Lower leg skin (tissue), 3 donors: ENCODE measurements at regions not wholly inside any gene's neighbourhood (a gene's known extent, or its start where the extent isn't known, plus 50 kb on each side); places are given as distances from the start of the nearest gene placed in this dataset.

Experiments
- POLR2A ChIP-seq, 2 donors: fragments of 450-650 bp; IDR thresholded peaks; one replicate each; pipeline ENCODE4 v1.6.1; 2016 to 2017; ENCODE audit warnings: antibody characterized with exemption in 2 of 2, mild to moderate bottlenecking in 1 of 2, moderate library complexity in 1 of 2
- TF ChIP-seq, protein P1 (sequence below), 3 donors: fragments of 450-650 bp; IDR thresholded peaks; one replicate each; pipeline ENCODE4 v1.5.1; 2016; ENCODE audit warnings: antibody characterized with exemption in 3 of 3, mild to moderate bottlenecking in 3 of 3, moderate library complexity in 2 of 3

DNA sequence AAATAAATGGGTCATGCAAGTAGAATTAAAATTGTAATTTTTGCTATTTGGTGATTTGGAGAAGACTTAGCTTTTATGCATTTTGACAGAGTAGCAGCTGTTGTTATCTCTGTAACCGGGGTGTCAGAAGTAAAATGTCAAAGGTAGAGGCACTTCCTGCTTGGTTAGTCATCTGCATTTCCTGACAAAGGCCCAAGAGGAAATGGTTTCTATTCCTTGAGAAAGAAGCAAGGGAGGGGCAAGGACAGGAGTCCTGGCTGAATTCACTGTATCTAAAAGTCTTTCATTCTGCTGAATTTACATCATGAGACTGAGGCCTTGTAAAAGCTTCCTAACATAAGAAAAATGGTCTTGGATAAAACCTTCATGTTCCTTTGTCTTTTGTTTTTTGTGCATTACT is 550.9 kb upstream of the BOD1L1 start:
- TF ChIP-seq, protein P1, sequence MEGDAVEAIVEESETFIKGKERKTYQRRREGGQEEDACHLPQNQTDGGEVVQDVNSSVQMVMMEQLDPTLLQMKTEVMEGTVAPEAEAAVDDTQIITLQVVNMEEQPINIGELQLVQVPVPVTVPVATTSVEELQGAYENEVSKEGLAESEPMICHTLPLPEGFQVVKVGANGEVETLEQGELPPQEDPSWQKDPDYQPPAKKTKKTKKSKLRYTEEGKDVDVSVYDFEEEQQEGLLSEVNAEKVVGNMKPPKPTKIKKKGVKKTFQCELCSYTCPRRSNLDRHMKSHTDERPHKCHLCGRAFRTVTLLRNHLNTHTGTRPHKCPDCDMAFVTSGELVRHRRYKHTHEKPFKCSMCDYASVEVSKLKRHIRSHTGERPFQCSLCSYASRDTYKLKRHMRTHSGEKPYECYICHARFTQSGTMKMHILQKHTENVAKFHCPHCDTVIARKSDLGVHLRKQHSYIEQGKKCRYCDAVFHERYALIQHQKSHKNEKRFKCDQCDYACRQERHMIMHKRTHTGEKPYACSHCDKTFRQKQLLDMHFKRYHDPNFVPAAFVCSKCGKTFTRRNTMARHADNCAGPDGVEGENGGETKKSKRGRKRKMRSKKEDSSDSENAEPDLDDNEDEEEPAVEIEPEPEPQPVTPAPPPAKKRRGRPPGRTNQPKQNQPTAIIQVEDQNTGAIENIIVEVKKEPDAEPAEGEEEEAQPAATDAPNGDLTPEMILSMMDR (IDR thresholded peaks at IDR 0.05), result no peak
- TF ChIP-seq POLR2A (IDR thresholded peaks at IDR 0.05), result no peak
